ENCODE measurements at regions not wholly inside any gene's neighbourhood (a gene's known extent, or its start where the extent isn't known, plus 50 kb on each side); places are given as distances from the start of the nearest gene placed in this dataset.

DNA sequence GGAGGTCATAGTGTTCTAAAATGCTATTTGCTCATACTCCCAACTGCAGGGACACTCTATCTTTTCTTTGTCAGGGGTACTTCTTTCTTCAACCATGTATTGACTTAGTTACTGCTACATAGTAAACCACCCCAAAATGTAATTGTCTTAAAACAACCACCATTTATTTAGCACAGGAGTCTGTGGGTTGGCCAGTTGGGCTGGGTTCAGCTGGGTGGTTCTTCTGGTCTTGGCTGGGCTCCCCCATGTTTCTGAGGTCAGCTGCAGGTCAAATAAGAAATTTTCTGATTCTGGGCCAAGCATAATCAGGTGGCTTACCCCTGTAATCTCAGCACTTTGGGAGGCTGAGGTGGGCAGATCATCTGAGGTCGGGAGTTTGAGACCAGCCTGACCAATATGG, 220.0 kb upstream of the BTBD3 start:
- H3K27ac ChIP-seq (ENCODE audit: low read length), result no peak overlapping the region
- no peaks in the 10 kb centered on the region for H3K36me3 ChIP-seq (ENCODE audit: insufficient read depth, low read length)
- no peaks in the 10 kb centered on the region for H3K79me2 ChIP-seq (replicated peaks; ENCODE audit: insufficient read depth, low read length)
- H3K9me2 ChIP-seq (ENCODE audit: insufficient read depth, low read length), result no peaks in the 10 kb centered on the region
- no peaks in the 10 kb centered on the region for H3F3A ChIP-seq (ENCODE audit: insufficient read depth, low read length, poor library complexity, severe bottlenecking)
- H3K27me3 ChIP-seq (ENCODE audit: insufficient read depth, low read depth, low read length), result no peaks in the 10 kb centered on the region
- no peak overlapping the region for H3K4me2 ChIP-seq (ENCODE audit: low read length)
- H4K20me1 ChIP-seq (ENCODE audit: insufficient read depth), result no peaks in the 10 kb centered on the region
- TF ChIP-seq MXI1 (conservative IDR thresholded peaks at IDR 0.05; ENCODE audit: poor library complexity, severe bottlenecking), result no peak
- no peak for TF ChIP-seq TAF1 (IDR thresholded peaks at IDR 0.05; ENCODE audit: low read depth)
- TF ChIP-seq EP300 (conservative IDR thresholded peaks at IDR 0.05; ENCODE audit: poor library complexity, severe bottlenecking), result no peak
- TF ChIP-seq RAD21 (conservative IDR thresholded peaks at IDR 0.05), result no peak
- TF ChIP-seq POLR2AphosphoS5 (IDR thresholded peaks at IDR 0.05), result no peak
- TF ChIP-seq, protein P1, sequence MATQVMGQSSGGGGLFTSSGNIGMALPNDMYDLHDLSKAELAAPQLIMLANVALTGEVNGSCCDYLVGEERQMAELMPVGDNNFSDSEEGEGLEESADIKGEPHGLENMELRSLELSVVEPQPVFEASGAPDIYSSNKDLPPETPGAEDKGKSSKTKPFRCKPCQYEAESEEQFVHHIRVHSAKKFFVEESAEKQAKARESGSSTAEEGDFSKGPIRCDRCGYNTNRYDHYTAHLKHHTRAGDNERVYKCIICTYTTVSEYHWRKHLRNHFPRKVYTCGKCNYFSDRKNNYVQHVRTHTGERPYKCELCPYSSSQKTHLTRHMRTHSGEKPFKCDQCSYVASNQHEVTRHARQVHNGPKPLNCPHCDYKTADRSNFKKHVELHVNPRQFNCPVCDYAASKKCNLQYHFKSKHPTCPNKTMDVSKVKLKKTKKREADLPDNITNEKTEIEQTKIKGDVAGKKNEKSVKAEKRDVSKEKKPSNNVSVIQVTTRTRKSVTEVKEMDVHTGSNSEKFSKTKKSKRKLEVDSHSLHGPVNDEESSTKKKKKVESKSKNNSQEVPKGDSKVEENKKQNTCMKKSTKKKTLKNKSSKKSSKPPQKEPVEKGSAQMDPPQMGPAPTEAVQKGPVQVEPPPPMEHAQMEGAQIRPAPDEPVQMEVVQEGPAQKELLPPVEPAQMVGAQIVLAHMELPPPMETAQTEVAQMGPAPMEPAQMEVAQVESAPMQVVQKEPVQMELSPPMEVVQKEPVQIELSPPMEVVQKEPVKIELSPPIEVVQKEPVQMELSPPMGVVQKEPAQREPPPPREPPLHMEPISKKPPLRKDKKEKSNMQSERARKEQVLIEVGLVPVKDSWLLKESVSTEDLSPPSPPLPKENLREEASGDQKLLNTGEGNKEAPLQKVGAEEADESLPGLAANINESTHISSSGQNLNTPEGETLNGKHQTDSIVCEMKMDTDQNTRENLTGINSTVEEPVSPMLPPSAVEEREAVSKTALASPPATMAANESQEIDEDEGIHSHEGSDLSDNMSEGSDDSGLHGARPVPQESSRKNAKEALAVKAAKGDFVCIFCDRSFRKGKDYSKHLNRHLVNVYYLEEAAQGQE (IDR thresholded peaks at IDR 0.05; ENCODE audit: borderline replicate concordance), result no peak
- no peak for TF ChIP-seq EZH2 (IDR thresholded peaks at IDR 0.05; ENCODE audit: borderline replicate concordance, insufficient read depth, low read length, poor library complexity, severe bottlenecking)
- TF ChIP-seq, protein P2, sequence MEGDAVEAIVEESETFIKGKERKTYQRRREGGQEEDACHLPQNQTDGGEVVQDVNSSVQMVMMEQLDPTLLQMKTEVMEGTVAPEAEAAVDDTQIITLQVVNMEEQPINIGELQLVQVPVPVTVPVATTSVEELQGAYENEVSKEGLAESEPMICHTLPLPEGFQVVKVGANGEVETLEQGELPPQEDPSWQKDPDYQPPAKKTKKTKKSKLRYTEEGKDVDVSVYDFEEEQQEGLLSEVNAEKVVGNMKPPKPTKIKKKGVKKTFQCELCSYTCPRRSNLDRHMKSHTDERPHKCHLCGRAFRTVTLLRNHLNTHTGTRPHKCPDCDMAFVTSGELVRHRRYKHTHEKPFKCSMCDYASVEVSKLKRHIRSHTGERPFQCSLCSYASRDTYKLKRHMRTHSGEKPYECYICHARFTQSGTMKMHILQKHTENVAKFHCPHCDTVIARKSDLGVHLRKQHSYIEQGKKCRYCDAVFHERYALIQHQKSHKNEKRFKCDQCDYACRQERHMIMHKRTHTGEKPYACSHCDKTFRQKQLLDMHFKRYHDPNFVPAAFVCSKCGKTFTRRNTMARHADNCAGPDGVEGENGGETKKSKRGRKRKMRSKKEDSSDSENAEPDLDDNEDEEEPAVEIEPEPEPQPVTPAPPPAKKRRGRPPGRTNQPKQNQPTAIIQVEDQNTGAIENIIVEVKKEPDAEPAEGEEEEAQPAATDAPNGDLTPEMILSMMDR (IDR thresholded peaks at IDR 0.05; ENCODE audit: poor library complexity, severe bottlenecking), result no peak
- TF ChIP-seq SMC3 (conservative IDR thresholded peaks at IDR 0.05; ENCODE audit: poor library complexity), result no peak
- no peak overlapping the region for H2AFZ ChIP-seq (ENCODE audit: low read depth, low read length)
- no peak overlapping the region for H3K9ac ChIP-seq (ENCODE audit: low read length)
- no peak overlapping the region for H3K4me3 ChIP-seq (ENCODE audit: low read length)
- no peaks in the 10 kb centered on the region for H3K9me3 ChIP-seq (ENCODE audit: low read length)

DNA sequence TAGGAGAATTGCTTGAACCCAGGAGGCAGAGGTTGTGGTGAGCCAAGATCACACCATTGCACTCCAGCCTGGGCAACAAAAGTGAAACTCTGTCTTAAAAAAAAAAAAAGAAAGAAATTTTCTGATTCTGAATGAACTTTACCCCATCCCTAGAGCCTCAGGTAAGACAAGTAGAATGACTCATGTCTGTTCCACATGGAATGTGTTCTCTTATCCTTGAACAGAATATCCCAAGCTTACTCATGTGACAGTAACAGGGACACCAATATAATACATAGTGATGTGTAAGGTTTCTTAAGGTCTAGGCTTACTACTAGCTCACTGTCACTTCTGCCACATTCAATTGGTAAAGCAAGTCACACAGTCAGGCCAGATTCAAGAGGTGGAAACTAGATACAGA, 219.6 kb upstream of the BTBD3 start:
- no peaks in the 10 kb centered on the region for H3K79me2 ChIP-seq (replicated peaks; ENCODE audit: insufficient read depth, low read length)
- H3K9ac ChIP-seq (ENCODE audit: low read length), result no peak overlapping the region
- no peaks in the 10 kb centered on the region for H4K20me1 ChIP-seq (ENCODE audit: insufficient read depth)
- no peak overlapping the region for H3K27ac ChIP-seq (ENCODE audit: low read length)
- no peaks in the 10 kb centered on the region for H3K36me3 ChIP-seq (ENCODE audit: insufficient read depth, low read length)
- no peaks in the 10 kb centered on the region for H3K9me3 ChIP-seq (ENCODE audit: low read length)
- H2AFZ ChIP-seq (ENCODE audit: low read depth, low read length), result no peak overlapping the region
- no peak overlapping the region for H3K4me3 ChIP-seq (ENCODE audit: low read length)
- H3K27me3 ChIP-seq (ENCODE audit: insufficient read depth, low read depth, low read length), result no peaks in the 10 kb centered on the region
- no peak overlapping the region for H3K4me2 ChIP-seq (ENCODE audit: low read length)
- H3K9me2 ChIP-seq (ENCODE audit: insufficient read depth, low read length), result no peaks in the 10 kb centered on the region
- no peak for TF ChIP-seq RAD21 (conservative IDR thresholded peaks at IDR 0.05)
- TF ChIP-seq SMC3 (conservative IDR thresholded peaks at IDR 0.05; ENCODE audit: poor library complexity), result no peak
- no peak for TF ChIP-seq EP300 (conservative IDR thresholded peaks at IDR 0.05; ENCODE audit: poor library complexity, severe bottlenecking)
- no peak for TF ChIP-seq POLR2AphosphoS5 (IDR thresholded peaks at IDR 0.05)
- TF ChIP-seq, protein P1 (IDR thresholded peaks at IDR 0.05; ENCODE audit: borderline replicate concordance), result no peak
- H3F3A ChIP-seq (ENCODE audit: insufficient read depth, low read length, poor library complexity, severe bottlenecking), result no peaks in the 10 kb centered on the region

All from neural cell (in vitro differentiated cells).